ENCODE measurements at regions not wholly inside any gene's neighbourhood (a gene's known extent, or its start where the extent isn't known, plus 50 kb on each side); places are given as distances from the start of the nearest gene placed in this dataset.
"Not testable (repeated sequence)": the region's sequence is repeated elsewhere in the genome, so short reads cannot be mapped to it uniquely, and the experiment has no call there.

- no peak for DNase-seq (ENCODE audit: low read depth)
Observed at GRCh38 chr1:102174259-102174863, 177.6 kb upstream of the OLFM3 start.

GRCh38 chr1:102172200-102172599 is 175.5 kb upstream of the OLFM3 start:
- DNase-seq (ENCODE audit: low read depth): no peak

DNA sequence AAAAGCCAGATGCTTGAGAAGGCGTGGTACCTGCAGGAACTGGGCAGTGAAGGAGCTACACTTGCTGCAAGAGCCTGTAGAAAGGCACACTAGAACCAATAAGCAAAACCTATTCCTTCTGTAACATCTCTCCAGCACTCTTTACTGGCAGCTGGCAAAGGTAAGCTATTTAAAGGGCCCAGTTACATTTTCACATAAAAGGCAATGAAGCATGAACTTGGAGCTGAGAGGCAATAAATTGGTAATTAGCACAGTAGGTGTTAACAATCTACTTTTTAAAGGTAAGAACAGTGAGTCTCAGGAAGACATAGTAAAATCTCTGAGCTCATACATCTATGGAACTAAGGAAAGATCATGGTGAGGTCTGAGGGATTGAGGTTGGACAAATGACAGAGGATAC is 167.1 kb upstream of the OLFM3 start:
- DNase-seq (ENCODE audit: low read depth): no peak

DNA sequence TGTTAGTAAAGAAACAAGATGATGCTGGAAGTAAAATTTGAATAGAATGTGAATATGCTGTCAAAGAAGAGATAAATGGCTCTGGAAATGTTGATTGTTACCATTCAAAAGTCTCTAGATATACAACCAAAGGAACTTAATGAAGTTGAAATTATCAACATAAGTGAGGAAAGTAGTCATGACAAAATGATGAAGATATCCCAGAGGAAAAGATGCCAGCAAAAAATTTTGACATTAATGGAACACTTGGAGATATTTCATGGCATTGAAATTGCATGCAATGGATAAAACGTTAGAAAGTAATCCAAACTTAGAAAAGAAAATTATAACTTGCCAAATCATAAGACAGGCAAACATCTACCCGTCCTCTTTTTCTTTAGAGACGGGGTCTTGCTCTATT is 154.5 kb upstream of the OLFM3 start:
- DNase-seq (ENCODE audit: low read depth): no peak

- DNase-seq (ENCODE audit: low read depth): no peak
Observed at GRCh38 chr1:102120910-102121309, 124.2 kb upstream of the OLFM3 start.

DNA sequence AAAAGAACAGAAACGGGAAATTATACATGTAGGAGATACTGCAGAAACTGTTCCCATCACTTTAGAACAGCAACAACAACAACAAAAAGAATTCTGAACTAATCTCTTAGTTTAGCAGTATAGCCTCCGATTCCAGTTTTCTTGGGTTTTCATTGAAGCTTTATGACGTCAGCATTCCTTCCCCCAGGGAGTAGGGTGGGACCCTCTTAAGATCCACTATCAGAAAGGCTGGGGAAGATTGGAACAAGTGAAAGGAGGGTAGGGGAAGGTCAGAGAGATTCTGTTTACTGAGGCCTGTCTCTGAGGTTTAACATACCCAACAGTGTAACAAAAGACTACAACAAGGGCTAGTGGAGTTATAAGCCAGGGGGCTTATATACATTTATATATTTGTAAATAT is 121.4 kb upstream of the OLFM3 start:
- no peak for DNase-seq (ENCODE audit: low read depth)

DNA sequence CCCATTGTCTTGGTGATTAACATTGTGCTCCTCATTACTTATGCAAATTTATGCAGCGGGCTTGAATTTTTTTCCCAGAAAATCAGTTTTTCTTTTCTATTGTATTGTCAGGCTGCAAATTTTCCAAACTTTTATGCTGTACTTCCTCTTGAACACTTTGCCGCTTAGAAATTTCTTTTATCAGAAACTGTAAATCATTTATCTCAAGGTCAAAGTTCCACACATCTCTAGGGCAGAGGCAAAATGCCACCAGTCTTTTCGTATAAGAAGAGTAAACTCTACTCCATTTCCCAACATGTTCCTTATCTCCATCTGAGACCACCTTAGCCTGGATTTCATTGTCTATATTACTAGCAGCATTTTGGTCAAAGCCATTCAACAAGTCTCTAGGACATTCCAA is 113.9 kb upstream of the OLFM3 start:
- DNase-seq (ENCODE audit: low read depth): no peak

- DNase-seq (ENCODE audit: low read depth): not testable (repeated sequence)
Observed at GRCh38 chr1:102109493-102109892, 112.8 kb upstream of the OLFM3 start.

DNA sequence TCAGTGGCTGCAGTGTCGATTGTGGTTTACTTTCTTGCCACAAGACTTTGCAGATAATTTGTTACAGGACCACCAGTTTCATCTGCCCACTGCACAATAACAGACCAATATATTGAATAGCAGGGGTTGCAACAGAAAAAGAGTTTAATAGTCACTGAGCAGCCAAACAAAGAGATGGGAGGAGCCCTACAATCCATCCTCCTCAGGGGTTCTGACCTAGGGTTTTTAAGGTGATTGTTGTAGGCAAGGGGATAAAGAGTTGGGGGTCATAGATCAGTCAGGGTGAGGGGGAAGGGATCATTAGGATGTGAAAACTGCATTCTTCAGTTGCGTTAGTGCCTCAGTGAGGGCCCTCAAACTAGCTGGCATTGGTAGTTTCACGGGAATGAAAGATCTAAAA is 110.7 kb upstream of the OLFM3 start:
- no peak for DNase-seq (ENCODE audit: low read depth)

DNA sequence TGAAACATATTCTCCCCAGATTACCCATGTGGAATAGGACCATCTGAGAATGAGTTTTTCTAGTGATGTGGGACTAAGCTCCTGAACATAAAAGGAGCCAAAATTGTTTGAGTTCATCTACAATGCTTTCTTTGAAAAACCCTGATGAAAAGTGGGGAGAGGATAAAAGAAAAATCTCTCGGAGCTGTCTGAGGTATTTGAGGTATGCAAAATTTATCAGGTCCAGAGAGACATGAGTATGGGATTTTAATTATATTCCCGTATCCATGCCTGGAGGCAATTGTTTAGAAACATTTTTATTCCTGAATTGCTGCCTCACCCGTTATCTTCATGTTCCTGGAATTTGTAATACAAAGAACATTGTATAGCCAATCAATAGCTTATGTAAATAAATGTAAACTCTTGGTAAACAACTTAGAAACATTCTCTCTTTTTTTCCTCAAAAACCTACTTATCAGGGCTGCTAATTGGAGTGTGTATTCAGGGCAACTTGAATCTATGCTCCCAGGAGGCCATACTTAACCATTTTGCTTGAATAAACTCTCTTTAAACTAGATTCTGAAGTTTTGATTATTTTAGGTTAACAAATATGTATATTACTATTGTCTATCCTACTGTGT is 109.3 kb upstream of the OLFM3 start:
- no peak for DNase-seq (ENCODE audit: low read depth)

DNA sequence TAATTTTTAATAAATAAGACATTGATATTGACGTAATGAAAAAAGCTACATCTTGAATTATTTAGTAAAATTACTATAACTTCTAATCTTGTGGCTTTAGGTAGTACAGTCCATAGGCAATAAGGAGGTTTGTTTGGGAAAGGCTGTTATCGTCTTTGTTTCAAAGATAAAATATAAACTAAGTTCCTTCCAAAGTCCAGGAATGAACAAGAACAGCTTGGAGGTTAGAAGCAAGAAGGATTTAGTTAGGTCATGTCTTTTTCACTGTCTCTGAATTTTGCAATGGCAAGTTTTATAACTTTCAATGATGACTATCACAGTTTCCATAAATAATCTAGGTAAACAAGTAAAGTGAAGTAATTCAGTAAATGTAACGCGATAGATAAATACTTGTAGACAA is 106.9 kb upstream of the OLFM3 start:
- DNase-seq (ENCODE audit: low read depth): no peak

DNA sequence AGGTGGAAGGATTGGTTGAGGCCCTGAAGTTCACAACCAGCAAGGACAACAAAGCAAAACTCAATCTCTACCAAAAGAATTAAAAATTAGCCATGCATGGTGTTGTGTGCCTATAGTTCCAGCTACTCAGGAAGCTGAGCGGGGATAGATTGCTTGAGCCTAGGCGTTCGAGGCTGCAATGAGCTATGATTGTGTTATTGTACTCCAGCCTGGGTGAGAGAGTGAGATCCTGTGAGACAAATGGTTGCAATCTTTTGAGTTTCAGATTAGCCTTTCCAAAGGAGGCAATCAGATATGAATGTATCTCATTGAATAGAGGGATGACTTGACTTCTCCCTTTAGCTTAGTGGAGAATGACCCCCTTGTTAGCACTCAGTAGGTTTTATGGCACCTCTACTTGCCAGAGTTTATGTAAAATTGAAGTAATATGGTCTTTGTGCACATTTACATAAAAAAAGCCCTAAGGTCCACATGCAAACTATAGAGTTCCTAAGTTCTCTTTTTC is 105.6 kb upstream of the OLFM3 start:
- DNase-seq (ENCODE audit: low read depth): no peak

DNA sequence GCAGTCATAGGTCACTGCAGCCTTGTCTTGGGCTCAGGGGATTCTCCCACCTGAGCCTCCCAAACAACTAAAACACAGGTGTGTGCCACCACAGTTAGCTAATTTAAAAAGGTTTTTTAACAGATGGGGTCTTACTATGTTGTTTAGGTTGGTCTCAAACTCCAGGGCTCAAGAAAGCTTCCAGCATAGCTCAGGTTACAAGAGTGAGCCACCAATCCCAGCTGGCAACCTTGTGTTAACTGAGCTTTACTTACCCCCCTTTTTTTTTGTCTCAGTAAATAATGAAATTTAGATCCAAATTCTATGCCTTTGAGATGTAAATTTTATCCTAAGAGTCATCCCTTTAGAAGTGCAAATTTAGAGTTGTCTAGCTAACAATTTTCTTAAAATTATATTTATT is 103.9 kb upstream of the OLFM3 start:
- DNase-seq (ENCODE audit: low read depth): no peak

- DNase-seq (ENCODE audit: low read depth): no peak
Observed at GRCh38 chr1:102099916-102100315, 103.2 kb upstream of the OLFM3 start.

GRCh38 chr1:102098536-102098935 is 101.8 kb upstream of the OLFM3 start:
- no peak for DNase-seq (ENCODE audit: low read depth)

- DNase-seq (ENCODE audit: low read depth): no peak
Observed at GRCh38 chr1:102098081-102098480, 101.4 kb upstream of the OLFM3 start.

DNA sequence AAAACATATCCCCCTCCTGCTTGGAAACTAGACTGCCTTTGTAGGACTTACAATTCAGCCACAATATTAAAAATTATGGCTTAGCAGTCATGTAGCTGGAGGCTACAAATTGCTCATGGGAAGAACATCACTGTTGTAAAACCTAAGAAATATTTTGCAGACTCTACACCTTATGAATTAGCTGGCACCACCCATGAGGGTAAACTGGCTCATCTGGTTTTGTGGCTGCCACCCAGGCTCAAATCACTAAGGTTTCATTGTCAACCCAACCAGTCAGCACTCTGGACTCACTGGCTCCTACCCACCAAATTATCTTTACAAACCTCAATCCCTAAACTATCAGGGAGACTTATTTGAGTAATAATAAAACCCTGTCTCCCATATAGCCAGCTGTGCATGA is 100.7 kb upstream of the OLFM3 start:
- no peak for DNase-seq (ENCODE audit: low read depth)

DNA sequence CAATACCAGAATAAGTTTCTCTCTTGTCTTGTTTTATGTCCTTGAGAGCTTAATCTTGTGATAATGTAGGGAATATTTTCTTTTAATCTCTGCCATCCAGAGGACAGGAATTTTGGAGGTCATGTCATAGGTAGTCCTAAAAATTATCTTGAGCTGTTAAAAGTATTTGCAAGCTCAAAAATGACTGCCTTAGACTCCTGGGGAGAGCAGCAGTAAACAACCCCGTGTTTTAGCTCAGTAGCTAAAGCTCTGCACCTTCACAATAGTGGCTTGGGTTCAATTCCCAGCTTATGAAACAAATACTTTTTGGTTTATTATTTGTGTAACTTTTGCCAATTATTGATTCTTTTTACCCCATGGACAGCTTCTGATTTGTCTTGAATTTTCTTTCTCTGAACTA is 99.4 kb upstream of the OLFM3 start:
- no peak for DNase-seq (ENCODE audit: low read depth)

DNA sequence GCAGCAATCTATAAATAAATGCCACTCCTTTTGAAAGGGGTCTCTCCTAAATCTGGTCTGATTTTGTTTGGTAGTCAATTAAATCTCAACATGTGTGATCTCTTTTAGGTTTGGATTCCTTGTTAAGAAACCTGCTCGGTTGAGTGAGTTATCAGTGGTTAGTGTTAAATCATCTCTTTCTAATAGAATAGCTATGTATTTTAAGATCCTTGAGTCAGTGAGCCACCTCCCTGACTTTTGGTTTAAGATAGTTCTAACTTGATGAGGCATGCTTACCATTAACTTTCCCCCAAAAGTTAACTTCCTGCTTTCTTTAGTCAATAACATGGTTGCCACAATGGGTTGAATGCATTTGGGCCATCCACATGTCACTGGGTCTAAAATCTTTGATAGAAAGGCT is 93.1 kb upstream of the OLFM3 start:
- DNase-seq (ENCODE audit: low read depth): no peak

- no peak for DNase-seq (ENCODE audit: low read depth)
Observed at GRCh38 chr1:102085896-102086295, 89.2 kb upstream of the OLFM3 start.

DNA sequence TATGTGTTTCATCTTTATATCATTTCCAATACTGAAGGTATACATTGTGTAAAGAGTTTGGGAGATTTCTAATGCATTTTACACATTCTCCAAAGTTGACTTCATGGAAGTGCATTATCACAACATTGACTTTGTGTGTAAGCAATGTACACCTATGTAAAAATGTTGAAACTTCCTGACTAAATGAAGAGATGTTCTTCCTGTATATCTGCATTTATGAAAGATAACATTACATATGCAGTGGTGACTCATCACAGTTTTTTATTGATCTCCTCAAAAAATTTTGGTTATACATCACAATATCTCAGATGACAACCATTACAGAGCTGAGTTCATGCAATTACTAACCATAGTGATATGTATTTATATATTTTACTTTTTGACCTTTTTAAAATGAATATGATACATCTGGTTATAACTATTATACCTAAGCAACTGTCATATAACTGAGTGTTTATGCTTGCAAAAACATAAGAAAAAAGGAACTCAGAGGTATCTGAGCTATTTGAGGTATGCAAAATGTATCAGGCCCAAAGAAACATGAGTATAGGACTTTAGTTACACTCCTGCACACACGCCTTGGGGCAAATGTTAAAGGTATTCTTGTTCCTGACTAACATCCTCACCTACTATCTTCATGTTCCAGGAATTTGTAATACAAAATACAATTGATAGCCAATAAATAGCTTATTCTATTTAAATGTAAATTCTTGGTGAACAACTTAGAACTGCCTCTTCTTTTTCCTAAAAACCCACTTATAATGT is 88.2 kb upstream of the OLFM3 start:
- DNase-seq (ENCODE audit: low read depth): no peak

- no peak for DNase-seq (ENCODE audit: low read depth)
Observed at GRCh38 chr1:102083192-102083591, 86.5 kb upstream of the OLFM3 start.

GRCh38 chr1:102074874-102075273 is 78.1 kb upstream of the OLFM3 start:
- DNase-seq (ENCODE audit: low read depth): no peak

Measured in RPMI7951 (cell line).